Uterus (tissue), 2 donors: ENCODE measurements at regions not wholly inside any gene's neighbourhood (a gene's known extent, or its start where the extent isn't known, plus 50 kb on each side); places are given as distances from the start of the nearest gene placed in this dataset.

Source experiments
- CTCF ChIP-seq, 4 experiments: fragments of 200-600 bp in 2 of 4; fragments of 450-650 bp in 2 of 4; sonication (generic) in 2 of 4; IDR thresholded peaks; one replicate each; pipeline ENCODE4 v1.5.1; 2016 to 2019; ENCODE audit warnings: antibody characterized with exemption in 4 of 4, mild to moderate bottlenecking in 2 of 4, moderate library complexity in 1 of 4
- POLR2A ChIP-seq, 2 donors: fragments of 450-650 bp; IDR thresholded peaks; one replicate each; pipeline ENCODE4 v1.6.1; 2016; ENCODE audit warnings: antibody characterized with exemption in 2 of 2, mild to moderate bottlenecking in 1 of 2, moderate library complexity in 1 of 2

- no peak for TF ChIP-seq CTCF (IDR thresholded peaks at IDR 0.05)
- TF ChIP-seq POLR2A (IDR thresholded peaks at IDR 0.05): no peak
Observed at GRCh38 chr5:164860896-164861295, 1355.5 kb downstream of the MAT2B start.
